Activated naive CD4-positive, alpha-beta T cell treated with anti-CD3 and anti-CD28 coated beads, Interleukin-2, amount 50 U/mL, for 24 hours (primary cell): ENCODE measurements at regions not wholly inside any gene's neighbourhood (a gene's known extent, or its start where the extent isn't known, plus 50 kb on each side); places are given as distances from the start of the nearest gene placed in this dataset.

Source experiments
- H3K27ac Mint-ChIP-seq: one replicate; pipeline ENCODE4 v1.8.0; 2021; ENCODE audit warnings: mild to moderate bottlenecking, mixed read lengths
- H3K27me3 Mint-ChIP-seq: one replicate; pipeline ENCODE4 v1.8.0; 2021; ENCODE audit warnings: mixed read lengths
- H3K36me3 Mint-ChIP-seq: one replicate; pipeline ENCODE4 v1.8.0; 2021; ENCODE audit warnings: mixed read lengths
- H3K4me1 Mint-ChIP-seq: one replicate; pipeline ENCODE4 v1.8.0; 2021; ENCODE audit warnings: mixed read lengths
- H3K4me3 Mint-ChIP-seq: one replicate; pipeline ENCODE4 v1.8.0; 2021; ENCODE audit warnings: mild to moderate bottlenecking, mixed read lengths
- H3K9me3 Mint-ChIP-seq: one replicate; pipeline ENCODE4 v1.8.0; 2021; ENCODE audit warnings: mixed read lengths

GRCh38 chr12:77163074-77164038, 98.0 kb upstream of the E2F7 start:
- H3K9me3 Mint-ChIP-seq: peaks cover 8% of the 10 kb centered on the region
- no peaks in the 10 kb centered on the region for H3K36me3 Mint-ChIP-seq
- no peaks in the 10 kb centered on the region for H3K4me1 Mint-ChIP-seq
- no peak overlapping the region for H3K4me3 Mint-ChIP-seq
- no peak overlapping the region for H3K27ac Mint-ChIP-seq
- H3K27me3 Mint-ChIP-seq: no peaks in the 10 kb centered on the region

DNA sequence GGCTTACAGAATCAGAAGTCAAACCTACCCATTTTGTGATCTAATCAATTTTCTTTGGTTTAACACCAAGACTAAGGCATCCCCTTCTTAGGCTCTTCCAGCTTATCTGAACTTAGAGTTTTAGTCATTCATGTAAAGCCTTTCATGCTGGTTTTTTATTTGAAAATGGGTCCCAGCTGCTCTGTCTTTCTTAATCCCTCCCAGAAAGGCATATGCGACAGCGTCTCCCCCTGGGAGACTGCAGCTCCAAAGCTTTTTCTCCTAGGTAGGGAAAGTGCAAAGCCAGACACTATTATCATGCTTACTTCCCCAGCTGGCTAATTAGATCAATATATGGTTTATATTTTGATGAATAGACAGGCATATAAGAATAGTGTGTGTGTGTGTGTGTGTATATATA, 96.6 kb upstream of the E2F7 start:
- peaks cover 8% of the 10 kb centered on the region for H3K9me3 Mint-ChIP-seq
- H3K36me3 Mint-ChIP-seq: no peaks in the 10 kb centered on the region
- no peak overlapping the region for H3K4me3 Mint-ChIP-seq
- H3K4me1 Mint-ChIP-seq: no peaks in the 10 kb centered on the region
- H3K27me3 Mint-ChIP-seq: no peaks in the 10 kb centered on the region
- no peak overlapping the region for H3K27ac Mint-ChIP-seq

- H3K4me1 Mint-ChIP-seq: no peaks in the 10 kb centered on the region
- H3K9me3 Mint-ChIP-seq: peaks cover 8% of the 10 kb centered on the region
- no peak overlapping the region for H3K4me3 Mint-ChIP-seq
- H3K27ac Mint-ChIP-seq: no peak overlapping the region
- no peaks in the 10 kb centered on the region for H3K27me3 Mint-ChIP-seq
- H3K36me3 Mint-ChIP-seq: no peaks in the 10 kb centered on the region
Measured at GRCh38 chr12:77160931-77161330, 95.6 kb upstream of the E2F7 start.

DNA sequence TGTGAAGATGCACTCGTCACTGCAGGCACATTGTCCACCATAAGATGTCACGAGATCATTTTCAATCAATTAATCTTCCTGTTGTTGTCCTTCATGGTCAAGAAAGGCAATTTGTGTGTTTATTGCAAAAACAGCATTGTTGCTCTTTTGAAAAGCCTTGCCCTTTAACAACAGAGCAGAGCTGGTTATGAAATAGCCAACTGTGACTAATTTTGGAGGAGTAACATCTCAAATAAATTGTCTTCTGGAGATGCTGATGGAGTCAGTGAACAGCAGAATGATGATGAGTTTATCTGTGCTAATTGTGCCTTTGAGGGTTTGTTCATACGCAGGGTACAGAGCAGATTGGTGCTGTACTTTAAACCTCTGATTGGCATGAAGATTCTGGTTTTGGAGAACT, 88.3 kb upstream of the E2F7 start:
- Mint-ChIP-seq H3K4me3 (no peak overlapping the region), H3K27ac (no peak overlapping the region), H3K4me1 (no peaks in the 10 kb centered on the region), H3K9me3 (no peaks in the 10 kb centered on the region), H3K27me3 (no peaks in the 10 kb centered on the region), H3K36me3 (no peaks in the 10 kb centered on the region)

DNA sequence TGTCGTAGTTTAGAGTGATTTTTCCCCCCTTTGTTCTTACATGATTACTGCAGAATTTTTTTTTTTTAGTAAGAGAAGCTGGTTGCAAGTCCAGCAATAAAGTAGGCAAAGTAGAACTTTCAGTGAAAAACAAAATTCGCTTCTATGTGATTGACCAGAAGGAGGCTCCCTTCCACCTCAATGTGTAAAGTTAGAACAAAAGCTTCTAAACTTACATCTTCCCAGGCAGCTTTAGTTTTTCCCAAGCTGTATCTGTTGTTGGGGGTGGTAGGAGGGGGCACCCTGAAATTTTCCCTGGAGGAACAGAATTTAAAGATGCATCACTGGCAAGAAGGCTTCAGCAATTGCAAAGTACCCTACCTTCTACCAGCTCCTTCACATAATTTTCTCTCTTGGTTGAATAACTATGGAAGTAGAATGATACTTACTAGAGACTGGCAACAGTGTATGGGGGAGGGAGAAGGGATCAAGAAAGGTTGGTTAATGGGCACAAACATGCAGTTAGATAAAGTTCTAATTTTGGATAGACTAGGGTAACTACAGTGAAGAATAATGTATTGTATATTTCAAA, 87.3 kb upstream of the E2F7 start:
- H3K9me3 Mint-ChIP-seq: no peaks in the 10 kb centered on the region
- H3K4me3 Mint-ChIP-seq: no peak overlapping the region
- H3K4me1 Mint-ChIP-seq: no peaks in the 10 kb centered on the region
- no peaks in the 10 kb centered on the region for H3K27me3 Mint-ChIP-seq
- H3K27ac Mint-ChIP-seq: no peak overlapping the region
- no peaks in the 10 kb centered on the region for H3K36me3 Mint-ChIP-seq

DNA sequence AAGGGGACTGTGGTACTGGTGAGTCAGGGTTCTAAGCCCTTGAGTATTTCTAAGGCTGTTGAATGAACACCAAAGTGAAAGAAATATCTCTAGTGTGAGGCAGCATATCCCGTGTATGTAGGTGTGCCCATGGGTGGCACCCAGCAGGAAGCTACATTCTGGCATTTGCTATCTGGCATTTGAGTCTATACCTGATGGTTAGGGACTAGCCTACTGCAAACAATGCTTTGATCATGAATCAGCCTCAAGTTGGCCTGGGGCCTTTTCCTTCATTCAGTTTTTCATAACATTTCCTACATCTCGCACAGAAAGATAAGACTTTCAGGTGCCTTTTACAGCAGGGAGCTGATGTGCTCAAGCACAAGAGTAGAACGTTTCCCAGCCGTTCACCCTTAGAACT, 85.7 kb upstream of the E2F7 start:
- H3K27me3 Mint-ChIP-seq: no peaks in the 10 kb centered on the region
- H3K9me3 Mint-ChIP-seq: no peaks in the 10 kb centered on the region
- H3K4me3 Mint-ChIP-seq: no peak overlapping the region
- H3K27ac Mint-ChIP-seq: no peak overlapping the region
- H3K4me1 Mint-ChIP-seq: no peaks in the 10 kb centered on the region
- H3K36me3 Mint-ChIP-seq: no peaks in the 10 kb centered on the region

DNA sequence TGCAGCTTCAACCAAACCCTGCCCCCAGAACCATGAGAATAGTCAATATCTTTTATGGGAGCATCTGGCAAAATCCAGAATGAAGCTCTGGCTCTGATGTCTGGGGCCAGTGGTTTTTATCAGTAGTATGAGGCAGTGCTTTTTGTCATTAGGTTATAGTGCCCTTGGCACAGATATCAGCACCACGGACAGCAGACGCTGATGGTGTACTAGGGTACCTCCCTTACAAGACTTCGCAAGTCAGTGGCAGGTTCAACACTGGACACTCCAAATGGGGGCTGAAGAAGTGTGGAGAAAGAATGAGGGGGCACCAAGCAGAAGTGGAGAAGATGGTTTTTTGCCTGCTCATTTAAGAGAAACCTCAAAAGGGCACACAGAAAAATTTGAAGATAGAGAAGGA, 68.2 kb upstream of the E2F7 start:
- H3K27ac Mint-ChIP-seq: no peak overlapping the region
- H3K4me1 Mint-ChIP-seq: no peaks in the 10 kb centered on the region

GRCh38 chr12:77131977-77132490, 66.7 kb upstream of the E2F7 start:
- Mint-ChIP-seq H3K4me1 (no peaks in the 10 kb centered on the region), H3K4me3 (no peak overlapping the region), H3K27ac (no peak overlapping the region), H3K36me3 (no peaks in the 10 kb centered on the region), H3K27me3 (no peaks in the 10 kb centered on the region), H3K9me3 (peaks cover 5% of the 10 kb centered on the region)

More for the DNA sequence above, 68.2 kb upstream of the E2F7 start:
- Mint-ChIP-seq H3K9me3 (peaks cover 5% of the 10 kb centered on the region), H3K4me3 (no peak overlapping the region), H3K36me3 (no peaks in the 10 kb centered on the region), H3K27me3 (peaks cover 8% of the 10 kb centered on the region)

GRCh38 chr12:77130193-77130592, 64.8 kb upstream of the E2F7 start:
- Mint-ChIP-seq H3K9me3 (peaks cover 5% of the 10 kb centered on the region), H3K4me1 (no peaks in the 10 kb centered on the region), H3K4me3 (no peak overlapping the region), H3K36me3 (no peaks in the 10 kb centered on the region), H3K27ac (no peak overlapping the region), H3K27me3 (no peaks in the 10 kb centered on the region)

DNA sequence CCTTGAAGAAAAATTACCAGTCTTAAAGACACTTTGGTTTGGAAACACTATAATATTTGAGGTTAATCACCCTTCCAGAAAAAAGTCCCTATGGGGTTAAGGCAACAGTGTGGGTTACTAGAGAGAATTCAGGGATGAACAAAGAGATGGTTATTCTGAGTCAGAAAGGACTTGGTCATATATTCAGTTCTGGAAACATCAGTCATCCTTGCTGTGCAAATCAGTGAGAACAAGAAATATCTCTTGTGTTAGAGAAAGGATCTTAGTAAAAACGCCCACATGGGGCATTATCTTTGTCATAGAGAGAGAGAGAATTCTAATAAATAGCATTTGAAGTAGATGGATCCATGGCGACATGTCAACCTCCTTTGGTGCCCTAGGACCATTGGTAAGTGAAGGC, 59.4 kb upstream of the E2F7 start:
- Mint-ChIP-seq H3K36me3 (no peaks in the 10 kb centered on the region), H3K4me3 (no peak overlapping the region), H3K27ac (no peak overlapping the region), H3K9me3 (no peaks in the 10 kb centered on the region), H3K4me1 (no peaks in the 10 kb centered on the region), H3K27me3 (peaks cover 5% of the 10 kb centered on the region)

DNA sequence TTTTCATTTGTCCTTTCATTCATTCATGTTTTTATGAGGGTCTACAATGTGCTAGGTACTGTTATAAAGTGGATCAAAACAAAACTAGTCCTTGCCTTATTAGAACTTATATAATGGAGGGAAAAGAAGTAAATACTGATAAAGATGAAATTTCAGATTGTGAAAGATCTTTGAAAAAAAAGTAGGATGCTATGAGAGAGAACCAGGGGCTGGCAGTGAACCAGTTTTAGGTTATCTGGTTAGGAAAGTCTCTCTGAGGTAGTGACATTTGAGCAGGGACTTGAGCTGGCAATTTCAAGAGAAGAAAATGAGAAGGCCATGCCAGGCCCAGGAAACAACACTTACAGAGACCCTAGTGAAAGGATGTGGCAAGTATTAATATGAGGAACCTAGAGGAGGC, 57.3 kb upstream of the E2F7 start:
- H3K9me3 Mint-ChIP-seq: no peaks in the 10 kb centered on the region
- no peaks in the 10 kb centered on the region for H3K36me3 Mint-ChIP-seq
- no peak overlapping the region for H3K27ac Mint-ChIP-seq
- H3K4me3 Mint-ChIP-seq: no peak overlapping the region
- H3K4me1 Mint-ChIP-seq: no peaks in the 10 kb centered on the region
- H3K27me3 Mint-ChIP-seq: peaks cover 5% of the 10 kb centered on the region

- Mint-ChIP-seq H3K9me3 (no peaks in the 10 kb centered on the region), H3K36me3 (no peaks in the 10 kb centered on the region), H3K4me1 (no peaks in the 10 kb centered on the region), H3K27ac (no peak overlapping the region), H3K27me3 (peaks cover 5% of the 10 kb centered on the region), H3K4me3 (no peak overlapping the region)
Measured at GRCh38 chr12:77122236-77122635, 56.9 kb upstream of the E2F7 start.

DNA sequence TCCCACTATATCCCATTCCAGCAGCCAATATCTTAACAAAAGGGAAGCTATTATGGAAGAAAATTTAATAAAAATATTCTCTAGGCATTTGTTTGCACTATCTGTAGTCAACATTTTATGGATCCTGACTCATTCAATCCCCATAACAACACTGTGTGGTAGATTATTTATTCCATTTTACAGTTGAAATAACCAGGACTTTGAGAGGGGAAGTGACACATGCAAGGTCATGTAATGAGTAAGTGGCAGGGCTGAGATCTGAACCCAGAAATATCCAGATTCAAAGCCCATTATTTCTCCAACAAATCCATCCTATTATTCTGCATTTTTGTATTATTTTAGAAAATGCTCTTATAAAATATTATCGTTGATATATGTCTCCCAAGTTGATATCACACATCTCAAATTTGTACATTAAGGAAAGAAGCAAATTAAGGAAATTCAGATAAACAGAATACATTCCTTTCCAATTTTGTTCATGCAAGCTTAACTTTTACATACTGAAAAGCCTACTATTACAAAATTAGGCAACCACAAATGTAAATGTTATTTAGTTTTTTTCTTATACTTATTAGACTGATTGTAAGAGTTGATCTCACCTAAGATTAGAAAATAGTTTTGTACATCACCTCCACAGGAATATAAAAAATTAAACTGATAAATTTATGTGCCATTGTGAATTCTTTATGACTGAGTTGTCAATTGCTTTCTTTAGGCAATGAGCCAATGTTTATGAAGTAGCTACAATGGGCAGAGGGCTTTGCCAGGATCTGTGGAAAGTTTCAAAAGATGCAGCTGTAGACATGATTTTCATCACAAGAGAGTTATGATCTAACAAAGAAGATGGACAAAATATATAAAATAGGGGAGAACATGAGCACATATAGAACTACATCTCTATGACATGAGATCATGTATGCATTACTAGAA, 55.1 kb upstream of the E2F7 start:
- Mint-ChIP-seq H3K4me1 (no peaks in the 10 kb centered on the region), H3K27me3 (peaks cover 5% of the 10 kb centered on the region), H3K36me3 (no peaks in the 10 kb centered on the region), H3K4me3 (no peak overlapping the region), H3K9me3 (no peaks in the 10 kb centered on the region), H3K27ac (no peak overlapping the region)

GRCh38 chr12:77118696-77119095, 53.3 kb upstream of the E2F7 start:
- H3K27ac Mint-ChIP-seq: no peak overlapping the region
- no peaks in the 10 kb centered on the region for H3K36me3 Mint-ChIP-seq
- no peaks in the 10 kb centered on the region for H3K9me3 Mint-ChIP-seq
- no peaks in the 10 kb centered on the region for H3K4me1 Mint-ChIP-seq
- H3K4me3 Mint-ChIP-seq: no peak overlapping the region
- peaks cover 3% of the 10 kb centered on the region for H3K27me3 Mint-ChIP-seq

DNA sequence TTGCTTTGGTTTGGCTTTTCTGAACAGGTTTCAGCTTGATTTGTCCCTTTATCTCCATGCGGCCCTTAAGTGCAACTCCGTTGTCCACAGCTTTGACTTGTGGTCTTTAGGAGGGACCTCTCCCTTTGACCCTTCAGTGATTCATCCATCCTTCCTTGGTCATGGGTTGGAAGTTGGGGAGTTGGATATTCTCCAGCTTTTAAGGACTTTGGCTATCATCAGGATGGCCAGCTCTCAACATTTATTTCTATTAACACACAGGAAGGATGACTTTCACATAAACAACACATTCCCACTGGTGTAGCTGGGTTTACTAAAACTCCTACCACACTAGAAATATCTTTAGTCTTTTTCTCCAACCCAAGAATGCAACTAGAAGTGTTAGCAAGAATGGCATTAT, 50.9 kb upstream of the E2F7 start:
- peaks cover 3% of the 10 kb centered on the region for H3K9me3 Mint-ChIP-seq
- no peak overlapping the region for H3K27ac Mint-ChIP-seq
- H3K4me1 Mint-ChIP-seq: no peaks in the 10 kb centered on the region
- no peaks in the 10 kb centered on the region for H3K27me3 Mint-ChIP-seq
- H3K36me3 Mint-ChIP-seq: no peaks in the 10 kb centered on the region
- H3K4me3 Mint-ChIP-seq: no peak overlapping the region
